Glomerular endothelial cell (primary cell): ENCODE measurements at regions not wholly inside any gene's neighbourhood (a gene's known extent, or its start where the extent isn't known, plus 50 kb on each side); places are given as distances from the start of the nearest gene placed in this dataset.

Experiments used
- DNase-seq: peaks from one replicate; pipeline ENCODE4 v3.0.0-alpha.2; 2011; ENCODE audit warnings: low read depth, low spot score; ENCODE audit errors: extremely low read depth

GRCh38 chr10:123552760-123553554 is 113.2 kb upstream of the GPR26 start:
- DNase-seq, result no peak

GRCh38 chr10:123553810-123554430 is 112.2 kb upstream of the GPR26 start:
- DNase-seq, result no peak

- DNase-seq, result no peak
These were observed 111.5 kb upstream of the GPR26 start for GRCh38 chr10:123554656-123555055.

- DNase-seq, result no peak
These were observed 110.5 kb upstream of the GPR26 start for GRCh38 chr10:123555616-123556015.

GRCh38 chr10:123556049-123556448 is 110.1 kb upstream of the GPR26 start:
- no peak for DNase-seq

GRCh38 chr10:123556736-123557135 is 109.4 kb upstream of the GPR26 start:
- DNase-seq, result no peak

GRCh38 chr10:123557366-123558108 is 108.6 kb upstream of the GPR26 start:
- DNase-seq, result no peak

GRCh38 chr10:123558651-123559050 is 107.5 kb upstream of the GPR26 start:
- no peak for DNase-seq

- peak; percentile 37 for DNase-seq
These were observed 106.9 kb upstream of the GPR26 start for GRCh38 chr10:123559066-123559822.

GRCh38 chr10:123559823-123560092 is 106.4 kb upstream of the GPR26 start:
- no peak for DNase-seq

- no peak for DNase-seq
These were observed 105.6 kb upstream of the GPR26 start for GRCh38 chr10:123560301-123561140.

GRCh38 chr10:123561141-123561440 is 105.1 kb upstream of the GPR26 start:
- DNase-seq, result no peak

- DNase-seq, result no peak
These were observed 103.8 kb upstream of the GPR26 start for GRCh38 chr10:123562387-123562786.

GRCh38 chr10:123562811-123563580 is 103.2 kb upstream of the GPR26 start:
- DNase-seq, result no peak

GRCh38 chr10:123563581-123563855 is 102.6 kb upstream of the GPR26 start:
- DNase-seq, result no peak

- no peak for DNase-seq
These were observed 102.2 kb upstream of the GPR26 start for GRCh38 chr10:123563994-123564393.

- no peak for DNase-seq
These were observed 101.5 kb upstream of the GPR26 start for GRCh38 chr10:123564631-123565030.

- no peak for DNase-seq
These were observed 100.2 kb upstream of the GPR26 start for GRCh38 chr10:123565691-123566660.
